K562 (cell line): ENCODE measurements at regions not wholly inside any gene's neighbourhood (a gene's known extent, or its start where the extent isn't known, plus 50 kb on each side); places are given as distances from the start of the nearest gene placed in this dataset.

Experiments used
- EZH2 ChIP-seq: IDR thresholded peaks from 2 replicates; pipeline ENCODE4 v1.6.1; 2012; ENCODE audit warnings: low read depth, mild to moderate bottlenecking, inconsistent platforms, low read length, borderline replicate concordance
- HINFP ChIP-seq: fragments of 450-650 bp; conservative IDR thresholded peaks from 2 replicates; pipeline ENCODE4 v1.6.1; 2016; ENCODE audit warnings: missing genetic modification characterization, low read depth, mild to moderate bottlenecking, control low read depth, missing compliant biosample characterization
- ZBTB7A ChIP-seq: IDR thresholded peaks from 2 replicates; pipeline ENCODE4 v1.6.1; 2011; ENCODE audit warnings: low read depth, mild to moderate bottlenecking, low read length, moderate library complexity, borderline replicate concordance; ENCODE audit not compliant: control insufficient read depth
- ZNF584 ChIP-seq: fragments of 200-800 bp; sonication (Bioruptor generic); IDR thresholded peaks from 2 replicates; pipeline ENCODE4 v1.6.1; 2016; ENCODE audit warnings: low read depth, mild to moderate bottlenecking, missing genetic modification characterization, missing compliant biosample characterization

- TF ChIP-seq HINFP (tag) (no peak), EZH2 (no peak), ZBTB7A (no peak), ZNF584 (CRISPR knock-in tag) (no peak)
Measured at GRCh38 chr2:176763851-176764404, 448.7 kb upstream of the HNRNPA3 start.
